ENCODE measurements at regions not wholly inside any gene's neighbourhood (a gene's known extent, or its start where the extent isn't known, plus 50 kb on each side); places are given as distances from the start of the nearest gene placed in this dataset.

- no peak overlapping the region for H3K27ac ChIP-seq (ENCODE audit: low read length)
Measured at GRCh38 chr15:70220490-70221096, 122.9 kb upstream of the TLE3 start.

GRCh38 chr15:70219966-70220365 lies 122.2 kb upstream of the TLE3 start:
- Histone ChIP-seq H3K9me2 (ENCODE audit: insufficient read depth, low read length) (no peaks in the 10 kb centered on the region), H3K27ac (ENCODE audit: low read length) (no peak overlapping the region), H3F3A (ENCODE audit: insufficient read depth, low read length, poor library complexity, severe bottlenecking) (no peaks in the 10 kb centered on the region), H4K20me1 (ENCODE audit: insufficient read depth) (no peaks in the 10 kb centered on the region), H3K9ac (ENCODE audit: low read length) (no peak overlapping the region), H3K9me3 (ENCODE audit: low read length) (no peaks in the 10 kb centered on the region), H3K4me2 (ENCODE audit: low read length) (no peak overlapping the region), H3K36me3 (ENCODE audit: insufficient read depth, low read length) (no peaks in the 10 kb centered on the region), H3K4me3 (ENCODE audit: low read length) (no peak overlapping the region), H3K79me2 (replicated peaks; ENCODE audit: insufficient read depth, low read length) (no peaks in the 10 kb centered on the region), H3K27me3 (ENCODE audit: insufficient read depth, low read depth, low read length) (no peaks in the 10 kb centered on the region), H2AFZ (ENCODE audit: low read depth, low read length) (no peak overlapping the region)
- no peak for TF ChIP-seq TAF1 (IDR thresholded peaks at IDR 0.05; ENCODE audit: low read depth)
- TF ChIP-seq EP300 (conservative IDR thresholded peaks at IDR 0.05; ENCODE audit: poor library complexity, severe bottlenecking) = no peak
- no peak for TF ChIP-seq RAD21 (conservative IDR thresholded peaks at IDR 0.05)
- TF ChIP-seq MXI1 (conservative IDR thresholded peaks at IDR 0.05; ENCODE audit: poor library complexity, severe bottlenecking) = no peak
- TF ChIP-seq SMC3 (conservative IDR thresholded peaks at IDR 0.05; ENCODE audit: poor library complexity) = no peak
- no peak for TF ChIP-seq REST (IDR thresholded peaks at IDR 0.05; ENCODE audit: borderline replicate concordance)

More at GRCh38 chr15:70220490-70221096, 122.9 kb upstream of the TLE3 start:
- H2AFZ ChIP-seq (ENCODE audit: low read depth, low read length) = no peak overlapping the region
- H3K79me2 ChIP-seq (replicated peaks; ENCODE audit: insufficient read depth, low read length) = no peaks in the 10 kb centered on the region
- H3K36me3 ChIP-seq (ENCODE audit: insufficient read depth, low read length) = no peaks in the 10 kb centered on the region
- no peaks in the 10 kb centered on the region for H3F3A ChIP-seq (ENCODE audit: insufficient read depth, low read length, poor library complexity, severe bottlenecking)
- no peaks in the 10 kb centered on the region for H3K9me2 ChIP-seq (ENCODE audit: insufficient read depth, low read length)
- H3K4me3 ChIP-seq (ENCODE audit: low read length) = no peak overlapping the region
- no peak overlapping the region for H3K4me2 ChIP-seq (ENCODE audit: low read length)
- H3K9ac ChIP-seq (ENCODE audit: low read length) = no peak overlapping the region
- H3K9me3 ChIP-seq (ENCODE audit: low read length) = no peaks in the 10 kb centered on the region
- no peaks in the 10 kb centered on the region for H3K27me3 ChIP-seq (ENCODE audit: insufficient read depth, low read depth, low read length)
- no peaks in the 10 kb centered on the region for H4K20me1 ChIP-seq (ENCODE audit: insufficient read depth)
- no peak for TF ChIP-seq SMC3 (conservative IDR thresholded peaks at IDR 0.05; ENCODE audit: poor library complexity)
- no peak for TF ChIP-seq REST (IDR thresholded peaks at IDR 0.05; ENCODE audit: borderline replicate concordance)
- no peak for TF ChIP-seq TAF1 (IDR thresholded peaks at IDR 0.05; ENCODE audit: low read depth)
- no peak for TF ChIP-seq CTCF (IDR thresholded peaks at IDR 0.05; ENCODE audit: poor library complexity, severe bottlenecking)
- no peak for TF ChIP-seq MXI1 (conservative IDR thresholded peaks at IDR 0.05; ENCODE audit: poor library complexity, severe bottlenecking)
- no peak for TF ChIP-seq POLR2AphosphoS5 (IDR thresholded peaks at IDR 0.05)
- TF ChIP-seq RAD21 (conservative IDR thresholded peaks at IDR 0.05) = no peak
- TF ChIP-seq EP300 (conservative IDR thresholded peaks at IDR 0.05; ENCODE audit: poor library complexity, severe bottlenecking) = no peak
- no peak for TF ChIP-seq EZH2 (IDR thresholded peaks at IDR 0.05; ENCODE audit: borderline replicate concordance, insufficient read depth, low read length, poor library complexity, severe bottlenecking)

Measured in neural cell (in vitro differentiated cells).